ENCODE measurements at regions not wholly inside any gene's neighbourhood (a gene's known extent, or its start where the extent isn't known, plus 50 kb on each side); places are given as distances from the start of the nearest gene placed in this dataset.

- no peaks in the 10 kb centered on the region for H3K36me3 ChIP-seq (ENCODE audit: insufficient read depth, low read length)
- TF ChIP-seq EZH2phosphoT487 (IDR thresholded peaks at IDR 0.05; ENCODE audit: borderline replicate concordance) (no peak), CTCF (conservative IDR thresholded peaks at IDR 0.05; ENCODE audit: low read length) (peak; percentile 81)
Observed at GRCh38 chr6:165729307-165729936, 66.4 kb upstream of the PDE10A start.

GRCh38 chr6:165728216-165728615 lies 65.2 kb upstream of the PDE10A start:
- H4K20me1 ChIP-seq (ENCODE audit: insufficient read depth, low read length, poor library complexity, severe bottlenecking): no peaks in the 10 kb centered on the region
- H3F3A ChIP-seq (ENCODE audit: low read depth): no peaks in the 10 kb centered on the region
- no peak for TF ChIP-seq EZH2phosphoT487 (IDR thresholded peaks at IDR 0.05; ENCODE audit: borderline replicate concordance)
- no peak for TF ChIP-seq CTCF (conservative IDR thresholded peaks at IDR 0.05; ENCODE audit: low read length)
- H3K9ac ChIP-seq (ENCODE audit: low read depth, low read length, poor library complexity, severe bottlenecking): no peak overlapping the region
- no peak overlapping the region for H3K4me3 ChIP-seq (ENCODE audit: low read length, poor library complexity, severe bottlenecking)
- H3K9me2 ChIP-seq (replicated peaks; ENCODE audit: low read depth, low read length): no peaks in the 10 kb centered on the region
- H2AFZ ChIP-seq (ENCODE audit: low read length): no peak overlapping the region
- H3K4me1 ChIP-seq (ENCODE audit: insufficient read depth, low read length, poor library complexity, severe bottlenecking): no peaks in the 10 kb centered on the region
- no peaks in the 10 kb centered on the region for H3K79me2 ChIP-seq (ENCODE audit: insufficient read depth, low read length)
- H3K4me2 ChIP-seq (ENCODE audit: low read depth, low read length, poor library complexity, severe bottlenecking): no peak overlapping the region
- H3K9me3 ChIP-seq (ENCODE audit: insufficient read depth, low read depth, low read length): no peaks in the 10 kb centered on the region
- H3K36me3 ChIP-seq (ENCODE audit: insufficient read depth, low read length): no peaks in the 10 kb centered on the region
- no peaks in the 10 kb centered on the region for H3K27me3 ChIP-seq (ENCODE audit: insufficient read depth, low read length, poor library complexity, severe bottlenecking)

More at GRCh38 chr6:165729307-165729936, 66.4 kb upstream of the PDE10A start:
- no peaks in the 10 kb centered on the region for H3F3A ChIP-seq (ENCODE audit: low read depth)
- H3K4me3 ChIP-seq (ENCODE audit: low read length, poor library complexity, severe bottlenecking): no peak overlapping the region
- H3K9me3 ChIP-seq (ENCODE audit: insufficient read depth, low read depth, low read length): no peaks in the 10 kb centered on the region
- no peaks in the 10 kb centered on the region for H4K20me1 ChIP-seq (ENCODE audit: insufficient read depth, low read length, poor library complexity, severe bottlenecking)
- H2AFZ ChIP-seq (ENCODE audit: low read length): no peak overlapping the region
- no peak overlapping the region for H3K9ac ChIP-seq (ENCODE audit: low read depth, low read length, poor library complexity, severe bottlenecking)
- H3K9me2 ChIP-seq (replicated peaks; ENCODE audit: low read depth, low read length): no peaks in the 10 kb centered on the region
- H3K27me3 ChIP-seq (ENCODE audit: insufficient read depth, low read length, poor library complexity, severe bottlenecking): no peaks in the 10 kb centered on the region
- no peak overlapping the region for H3K4me2 ChIP-seq (ENCODE audit: low read depth, low read length, poor library complexity, severe bottlenecking)
- no peaks in the 10 kb centered on the region for H3K79me2 ChIP-seq (ENCODE audit: insufficient read depth, low read length)
- H3K4me1 ChIP-seq (ENCODE audit: insufficient read depth, low read length, poor library complexity, severe bottlenecking): no peaks in the 10 kb centered on the region

GRCh38 chr6:165726965-165727381 lies 63.9 kb upstream of the PDE10A start:
- no peaks in the 10 kb centered on the region for H3K79me2 ChIP-seq (ENCODE audit: insufficient read depth, low read length)
- no peaks in the 10 kb centered on the region for H3K9me2 ChIP-seq (replicated peaks; ENCODE audit: low read depth, low read length)
- no peak overlapping the region for H3K4me2 ChIP-seq (ENCODE audit: low read depth, low read length, poor library complexity, severe bottlenecking)
- H3K27me3 ChIP-seq (ENCODE audit: insufficient read depth, low read length, poor library complexity, severe bottlenecking): no peaks in the 10 kb centered on the region
- H4K20me1 ChIP-seq (ENCODE audit: insufficient read depth, low read length, poor library complexity, severe bottlenecking): no peaks in the 10 kb centered on the region
- no peaks in the 10 kb centered on the region for H3K36me3 ChIP-seq (ENCODE audit: insufficient read depth, low read length)
- no peak overlapping the region for H2AFZ ChIP-seq (ENCODE audit: low read length)
- H3K4me1 ChIP-seq (ENCODE audit: insufficient read depth, low read length, poor library complexity, severe bottlenecking): no peaks in the 10 kb centered on the region
- no peak overlapping the region for H3K4me3 ChIP-seq (ENCODE audit: low read length, poor library complexity, severe bottlenecking)
- TF ChIP-seq CTCF (conservative IDR thresholded peaks at IDR 0.05; ENCODE audit: low read length) (no peak), EZH2phosphoT487 (IDR thresholded peaks at IDR 0.05; ENCODE audit: borderline replicate concordance) (no peak)
- no peaks in the 10 kb centered on the region for H3F3A ChIP-seq (ENCODE audit: low read depth)
- no peaks in the 10 kb centered on the region for H3K9me3 ChIP-seq (ENCODE audit: insufficient read depth, low read depth, low read length)
- no peak overlapping the region for H3K9ac ChIP-seq (ENCODE audit: low read depth, low read length, poor library complexity, severe bottlenecking)
